ENCODE measurements at regions not wholly inside any gene's neighbourhood (a gene's known extent, or its start where the extent isn't known, plus 50 kb on each side); places are given as distances from the start of the nearest gene placed in this dataset.

DNA sequence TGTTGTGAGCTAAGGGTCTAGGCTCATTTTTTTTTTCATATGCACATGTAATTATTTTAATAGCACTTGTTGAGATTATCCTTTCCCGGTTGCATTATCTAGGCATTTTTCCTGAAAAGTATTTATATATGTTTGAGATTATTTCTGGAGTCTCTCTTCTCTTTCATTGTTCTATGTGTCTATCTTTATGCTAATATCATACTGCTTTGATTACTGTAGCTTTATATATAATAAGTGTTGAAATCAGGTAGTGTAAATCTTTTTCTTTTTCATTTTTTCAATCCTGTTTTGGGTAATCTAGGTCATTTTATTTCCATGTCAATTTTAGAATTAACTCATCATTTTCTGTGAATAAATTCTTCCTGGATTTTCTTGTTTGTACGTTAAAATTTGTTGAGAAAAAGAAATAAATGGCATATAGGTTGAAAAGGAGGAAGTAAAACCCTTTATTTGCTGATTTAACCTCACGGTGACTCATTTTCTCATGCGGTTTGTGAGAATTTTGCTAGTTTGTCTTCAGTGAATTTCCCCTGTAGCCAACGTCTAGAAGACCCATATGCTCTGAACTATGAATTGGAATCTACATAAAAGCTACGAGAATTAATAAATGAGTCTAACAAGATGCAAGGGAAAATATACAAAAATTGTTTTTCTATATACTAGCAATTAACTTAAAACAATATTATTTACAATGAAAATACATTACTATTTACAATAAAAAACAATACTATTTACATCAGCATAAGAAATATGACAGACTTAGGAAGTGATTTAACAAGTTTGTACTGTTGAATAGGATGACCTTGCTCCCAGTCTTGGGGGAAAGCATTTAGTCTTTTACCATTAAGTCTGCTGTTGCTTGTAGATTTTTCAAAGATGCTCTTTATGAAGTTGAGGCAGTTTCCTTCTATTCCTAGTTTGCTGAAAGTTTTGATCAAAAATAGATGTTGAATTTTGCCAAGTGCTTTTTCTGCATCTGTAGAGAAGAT, 105.0 kb downstream of the SNAPC1 start:
- TF ChIP-seq, protein P1, sequence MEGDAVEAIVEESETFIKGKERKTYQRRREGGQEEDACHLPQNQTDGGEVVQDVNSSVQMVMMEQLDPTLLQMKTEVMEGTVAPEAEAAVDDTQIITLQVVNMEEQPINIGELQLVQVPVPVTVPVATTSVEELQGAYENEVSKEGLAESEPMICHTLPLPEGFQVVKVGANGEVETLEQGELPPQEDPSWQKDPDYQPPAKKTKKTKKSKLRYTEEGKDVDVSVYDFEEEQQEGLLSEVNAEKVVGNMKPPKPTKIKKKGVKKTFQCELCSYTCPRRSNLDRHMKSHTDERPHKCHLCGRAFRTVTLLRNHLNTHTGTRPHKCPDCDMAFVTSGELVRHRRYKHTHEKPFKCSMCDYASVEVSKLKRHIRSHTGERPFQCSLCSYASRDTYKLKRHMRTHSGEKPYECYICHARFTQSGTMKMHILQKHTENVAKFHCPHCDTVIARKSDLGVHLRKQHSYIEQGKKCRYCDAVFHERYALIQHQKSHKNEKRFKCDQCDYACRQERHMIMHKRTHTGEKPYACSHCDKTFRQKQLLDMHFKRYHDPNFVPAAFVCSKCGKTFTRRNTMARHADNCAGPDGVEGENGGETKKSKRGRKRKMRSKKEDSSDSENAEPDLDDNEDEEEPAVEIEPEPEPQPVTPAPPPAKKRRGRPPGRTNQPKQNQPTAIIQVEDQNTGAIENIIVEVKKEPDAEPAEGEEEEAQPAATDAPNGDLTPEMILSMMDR (IDR thresholded peaks at IDR 0.05) = no peak
- Mint-ChIP-seq H3K4me1 (ENCODE audit: low read depth) (no peaks in the 10 kb centered on the region), H3K4me3 (ENCODE audit: unreplicated experiment) (no peak overlapping the region), H3K36me3 (ENCODE audit: low read depth) (peaks cover 8% of the 10 kb centered on the region), H3K27me3 (ENCODE audit: low read depth) (no peaks in the 10 kb centered on the region), H3K9me3 (ENCODE audit: low read depth) (peaks cover 34% of the 10 kb centered on the region), H3K27ac (ENCODE audit: unreplicated experiment) (no peak overlapping the region)
- DNase-seq (ENCODE audit: low spot score) = no peak

DNA sequence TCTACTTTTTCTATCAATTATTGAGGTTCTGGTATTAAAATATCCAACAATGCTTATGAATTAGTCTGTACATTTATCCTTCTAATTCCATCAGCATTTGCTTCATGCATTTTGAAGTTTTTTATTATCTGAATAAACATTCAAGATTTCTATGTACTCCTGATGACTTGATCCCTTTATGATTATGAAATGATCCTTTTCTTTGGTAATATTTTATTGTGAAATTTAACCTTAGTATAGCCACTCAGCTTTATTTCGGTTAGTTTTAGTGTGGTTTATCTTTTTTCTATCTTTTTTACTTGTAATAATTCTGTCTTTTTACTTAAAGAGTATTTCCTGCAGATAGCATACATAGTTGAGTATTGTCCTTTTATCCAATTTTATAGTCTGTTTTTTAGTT, 106.6 kb downstream of the SNAPC1 start:
- Mint-ChIP-seq H3K27ac (ENCODE audit: unreplicated experiment) (no peak overlapping the region), H3K36me3 (ENCODE audit: low read depth) (peaks cover 8% of the 10 kb centered on the region), H3K4me1 (ENCODE audit: low read depth) (no peaks in the 10 kb centered on the region), H3K4me3 (ENCODE audit: unreplicated experiment) (no peak overlapping the region), H3K27me3 (ENCODE audit: low read depth) (peaks cover 1% of the 10 kb centered on the region), H3K9me3 (ENCODE audit: low read depth) (peaks cover 25% of the 10 kb centered on the region)
- TF ChIP-seq, protein P1 (IDR thresholded peaks at IDR 0.05) = no peak
- no peak for DNase-seq (ENCODE audit: low spot score)

DNA sequence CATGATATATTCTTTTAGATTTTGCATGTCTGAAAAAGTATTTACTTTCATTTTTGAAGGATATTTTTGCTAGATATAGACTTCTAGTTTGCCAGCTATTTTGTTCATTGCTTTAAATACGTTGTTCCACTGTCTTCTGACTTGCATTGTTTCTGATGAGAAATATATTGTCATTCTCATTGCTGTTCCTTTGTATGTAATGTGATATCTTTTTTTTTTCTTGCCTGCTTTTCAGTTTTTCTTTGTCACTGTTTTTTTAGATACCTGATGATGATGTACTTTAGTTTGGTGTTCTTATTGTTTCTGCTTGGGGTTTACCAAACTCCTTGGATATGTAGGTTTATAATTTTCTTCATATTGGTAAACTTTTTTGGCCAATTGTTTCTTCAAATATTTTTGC, 107.9 kb downstream of the SNAPC1 start:
- Mint-ChIP-seq H3K36me3 (ENCODE audit: low read depth) (peaks cover 8% of the 10 kb centered on the region), H3K4me1 (ENCODE audit: low read depth) (no peaks in the 10 kb centered on the region), H3K4me3 (ENCODE audit: unreplicated experiment) (no peak overlapping the region), H3K9me3 (ENCODE audit: low read depth) (peaks cover 25% of the 10 kb centered on the region), H3K27me3 (ENCODE audit: low read depth) (peaks cover 5% of the 10 kb centered on the region), H3K27ac (ENCODE audit: unreplicated experiment) (no peak overlapping the region)
- no peak for DNase-seq (ENCODE audit: low spot score)
- TF ChIP-seq, protein P1 (IDR thresholded peaks at IDR 0.05) = no peak

DNA sequence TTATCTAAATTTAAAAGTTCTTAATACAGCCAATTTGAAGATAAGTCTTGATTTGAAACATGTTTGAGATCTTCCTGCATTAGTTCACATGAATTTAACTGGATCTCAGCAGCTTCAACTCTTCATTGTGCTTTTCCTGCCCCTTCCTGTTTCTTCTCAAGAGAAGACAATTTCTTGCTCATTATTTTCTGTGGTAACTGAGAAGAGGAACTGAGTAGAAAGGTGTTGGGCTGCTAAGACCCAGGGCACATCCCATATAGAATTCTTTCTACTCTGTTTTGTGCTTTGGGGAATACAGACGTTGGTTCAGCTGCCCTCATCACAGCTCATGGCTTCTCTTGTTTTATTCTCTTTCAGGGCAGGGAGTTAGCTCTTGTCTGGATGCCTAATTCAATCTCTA, 110.2 kb downstream of the SNAPC1 start:
- TF ChIP-seq, protein P1 (IDR thresholded peaks at IDR 0.05) = no peak
- no peak overlapping the region for H3K4me3 Mint-ChIP-seq (ENCODE audit: unreplicated experiment)
- no peak overlapping the region for H3K27ac Mint-ChIP-seq (ENCODE audit: unreplicated experiment)
- peaks cover 12% of the 10 kb centered on the region for H3K27me3 Mint-ChIP-seq (ENCODE audit: low read depth)
- no peak for DNase-seq (ENCODE audit: low spot score)
- peaks cover 25% of the 10 kb centered on the region for H3K9me3 Mint-ChIP-seq (ENCODE audit: low read depth)
- peaks cover 8% of the 10 kb centered on the region for H3K36me3 Mint-ChIP-seq (ENCODE audit: low read depth)
- H3K4me1 Mint-ChIP-seq (ENCODE audit: low read depth) = no peaks in the 10 kb centered on the region

DNA sequence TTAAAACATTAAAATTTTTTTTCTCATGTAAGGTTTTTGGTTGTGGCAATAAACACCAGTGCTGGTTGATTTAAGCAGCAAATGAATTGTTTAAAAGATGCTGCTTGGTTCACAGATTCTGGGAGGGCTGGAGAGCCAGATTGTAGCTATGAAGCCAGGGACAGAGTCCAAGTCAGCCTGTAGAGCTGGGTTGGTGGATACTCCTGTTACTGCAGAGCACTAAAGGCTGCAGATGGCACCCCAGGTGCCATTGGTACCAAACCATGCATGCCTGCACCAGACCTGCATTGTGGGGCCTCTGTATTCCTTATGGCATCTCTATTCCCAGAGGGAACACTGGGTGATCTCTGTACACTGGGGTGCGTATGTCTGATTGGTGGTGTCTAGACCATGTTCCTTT, 113.3 kb downstream of the SNAPC1 start:
- TF ChIP-seq, protein P1 (IDR thresholded peaks at IDR 0.05) = no peak
- Mint-ChIP-seq H3K9me3 (ENCODE audit: low read depth) (peaks cover 9% of the 10 kb centered on the region), H3K4me1 (ENCODE audit: low read depth) (peaks cover 12% of the 10 kb centered on the region), H3K27me3 (ENCODE audit: low read depth) (peaks cover 13% of the 10 kb centered on the region), H3K27ac (ENCODE audit: unreplicated experiment) (no peak overlapping the region), H3K36me3 (ENCODE audit: low read depth) (peaks cover 3% of the 10 kb centered on the region), H3K4me3 (ENCODE audit: unreplicated experiment) (no peak overlapping the region)
- no peak for DNase-seq (ENCODE audit: low spot score)

Measured in chondrocyte (in vitro differentiated cells).